ENCODE measurements at regions not wholly inside any gene's neighbourhood (a gene's known extent, or its start where the extent isn't known, plus 50 kb on each side); places are given as distances from the start of the nearest gene placed in this dataset.

GRCh38 chr7:155183655-155184054 is 113.5 kb downstream of the HTR5A start:
- ChIA-PET POLR2A (no interaction called here), CTCF (interaction anchor here (0.7 kb wide), 1 partner anchor 162 kb away, joined by 3 read pairs; no protein-coding TSS in a partner anchor)
- Histone ChIP-seq H3K27me3 (ENCODE audit: control insufficient read depth, insufficient read depth, low read length) (peaks cover 5% of the 10 kb centered on the region), H3K9me3 (ENCODE audit: control insufficient read depth, insufficient read depth, low read length) (peaks cover 42% of the 10 kb centered on the region), H3K4me3 (ENCODE audit: low read depth, low read length) (no peak overlapping the region), H3K27ac (ENCODE audit: low read depth, low read length) (no peak overlapping the region)
- DNase-seq (ENCODE audit: low read depth, low spot score): no peak
- no peak for TF ChIP-seq CTCF (IDR thresholded peaks at IDR 0.05; ENCODE audit: low read depth, low read length)

GRCh38 chr7:155184923-155185322 is 112.8 kb upstream of the INSIG1 start:
- DNase-seq (ENCODE audit: low read depth, low spot score): no peak
- H3K9me3 ChIP-seq (ENCODE audit: control insufficient read depth, insufficient read depth, low read length): peaks cover 42% of the 10 kb centered on the region
- CTCF ChIA-PET: no interaction called here

GRCh38 chr7:155187061-155187785 is 110.5 kb upstream of the INSIG1 start:
- ChIA-PET POLR2A (no interaction called here), CTCF (interaction anchor here (4.9 kb wide), 1 partner anchor 158 kb away, joined by 66 read pairs; no protein-coding TSS in a partner anchor)
- TF ChIP-seq CTCF (IDR thresholded peaks at IDR 0.05; ENCODE audit: low read depth, low read length): no peak
- DNase-seq (ENCODE audit: low read depth, low spot score): no peak
- H3K27me3 ChIP-seq (ENCODE audit: control insufficient read depth, insufficient read depth, low read length): peaks cover 2% of the 10 kb centered on the region
- peaks cover 42% of the 10 kb centered on the region for H3K9me3 ChIP-seq (ENCODE audit: control insufficient read depth, insufficient read depth, low read length)
- H3K4me3 ChIP-seq (ENCODE audit: low read depth, low read length): no peak overlapping the region
- H3K27ac ChIP-seq (ENCODE audit: low read depth, low read length): no peak overlapping the region

More at GRCh38 chr7:155184923-155185322, 112.8 kb upstream of the INSIG1 start:
- POLR2A ChIA-PET: no interaction called here
- Histone ChIP-seq H3K27ac (ENCODE audit: low read depth, low read length) (no peak overlapping the region), H3K4me3 (ENCODE audit: low read depth, low read length) (no peak overlapping the region), H3K27me3 (ENCODE audit: control insufficient read depth, insufficient read depth, low read length) (peaks cover 5% of the 10 kb centered on the region)
- TF ChIP-seq CTCF (IDR thresholded peaks at IDR 0.05; ENCODE audit: low read depth, low read length): no peak

GRCh38 chr7:155188357-155188756 is 109.3 kb upstream of the INSIG1 start:
- POLR2A ChIA-PET: no interaction called here
- CTCF ChIA-PET: interaction anchor here (4.9 kb wide), 1 partner anchor 156 kb away, joined by 66 read pairs; no protein-coding TSS in a partner anchor
- TF ChIP-seq CTCF (IDR thresholded peaks at IDR 0.05; ENCODE audit: low read depth, low read length): no peak
- H3K4me3 ChIP-seq (ENCODE audit: low read depth, low read length): no peak overlapping the region
- peaks cover 5% of the 10 kb centered on the region for H3K27me3 ChIP-seq (ENCODE audit: control insufficient read depth, insufficient read depth, low read length)
- DNase-seq (ENCODE audit: low read depth, low spot score): no peak
- H3K27ac ChIP-seq (ENCODE audit: low read depth, low read length): no peak overlapping the region
- peaks cover 41% of the 10 kb centered on the region for H3K9me3 ChIP-seq (ENCODE audit: control insufficient read depth, insufficient read depth, low read length)

- DNase-seq (ENCODE audit: low read depth, low spot score): peak; percentile 36
- Histone ChIP-seq H3K9me3 (ENCODE audit: control insufficient read depth, insufficient read depth, low read length) (peaks cover 37% of the 10 kb centered on the region), H3K27ac (ENCODE audit: low read depth, low read length) (peak overlapping the region; percentile 25), H3K4me3 (ENCODE audit: low read depth, low read length) (no peak overlapping the region), H3K27me3 (ENCODE audit: control insufficient read depth, insufficient read depth, low read length) (peaks cover 5% of the 10 kb centered on the region)
- ChIA-PET POLR2A (interaction anchor here (1.0 kb wide), 1 partner anchor 16 kb away, joined by 3 read pairs; no protein-coding TSS in a partner anchor), CTCF (interaction anchor here (0.6 to 4.9 kb wide), 17 partner anchors 9 to 276 kb away, joined by 3 to 66 read pairs (median 7); partner anchors contain the start of gene INSIG1)
- TF ChIP-seq CTCF (IDR thresholded peaks at IDR 0.05; ENCODE audit: low read depth, low read length): no peak
Measured at GRCh38 chr7:155188821-155189581, 108.7 kb upstream of the INSIG1 start.

Measured in AG04450 (cell line).